Bone marrow (tissue), 2 donors: ENCODE measurements at regions not wholly inside any gene's neighbourhood (a gene's known extent, or its start where the extent isn't known, plus 50 kb on each side); places are given as distances from the start of the nearest gene placed in this dataset.
"Not testable (repeated sequence)": the region's sequence is repeated elsewhere in the genome, so short reads cannot be mapped to it uniquely, and the experiment has no call there.

Experiments used
- DNase-seq, 2 donors: peaks; one replicate each; lab custom pipeline; 2025; lab: John Stamatoyannopoulos, UW

- no peak for DNase-seq
Observed at GRCh38 chr3:135393898-135394525, 571.5 kb upstream of the PPP2R3A start.

GRCh38 chr3:135412475-135412874 is 553.1 kb upstream of the PPP2R3A start:
- no peak for DNase-seq

GRCh38 chr3:135416182-135416581 is 549.3 kb upstream of the PPP2R3A start:
- DNase-seq = no peak

- DNase-seq = no peak
Observed at GRCh38 chr3:135419155-135419554, 546.4 kb upstream of the PPP2R3A start.

- DNase-seq = no peak
Observed at GRCh38 chr3:135426508-135426907, 539.0 kb upstream of the PPP2R3A start.

GRCh38 chr3:135432402-135432801 is 533.1 kb upstream of the PPP2R3A start:
- no peak for DNase-seq

- not testable (repeated sequence) for DNase-seq
Observed at GRCh38 chr3:135438889-135439597, 526.5 kb upstream of the PPP2R3A start.

- not testable (repeated sequence) for DNase-seq
Observed at GRCh38 chr3:135439632-135440031, 525.9 kb upstream of the PPP2R3A start.

- DNase-seq = no peak
Observed at GRCh38 chr3:135440233-135440632, 525.3 kb upstream of the PPP2R3A start.

GRCh38 chr3:135440746-135441145 is 524.8 kb upstream of the PPP2R3A start:
- no peak for DNase-seq

- DNase-seq = no peak
Observed at GRCh38 chr3:135444058-135444457, 521.5 kb upstream of the PPP2R3A start.

GRCh38 chr3:135447483-135447882 is 518.0 kb upstream of the PPP2R3A start:
- no peak for DNase-seq

- no peak for DNase-seq
Observed at GRCh38 chr3:135448520-135448919, 517.0 kb upstream of the PPP2R3A start.

GRCh38 chr3:135449046-135449445 is 516.5 kb upstream of the PPP2R3A start:
- no peak for DNase-seq

- no peak for DNase-seq
Observed at GRCh38 chr3:135451037-135451785, 514.3 kb upstream of the PPP2R3A start.

- DNase-seq = no peak
Observed at GRCh38 chr3:135452881-135453280, 512.6 kb upstream of the PPP2R3A start.

GRCh38 chr3:135453326-135453725 is 512.2 kb upstream of the PPP2R3A start:
- no peak for DNase-seq

GRCh38 chr3:135454890-135455289 is 510.6 kb upstream of the PPP2R3A start:
- no peak for DNase-seq

- no peak for DNase-seq
Observed at GRCh38 chr3:135456108-135456790, 509.3 kb upstream of the PPP2R3A start.

GRCh38 chr3:135458541-135459322 is 506.8 kb upstream of the PPP2R3A start:
- DNase-seq = no peak

GRCh38 chr3:135460273-135460672 is 505.3 kb upstream of the PPP2R3A start:
- DNase-seq = no peak

GRCh38 chr3:135471911-135472310 is 493.6 kb upstream of the PPP2R3A start:
- DNase-seq = no peak
